MM.1S (cell line): ENCODE measurements at regions not wholly inside any gene's neighbourhood (a gene's known extent, or its start where the extent isn't known, plus 50 kb on each side); places are given as distances from the start of the nearest gene placed in this dataset.

ENCODE experiments used
- DNase-seq: peaks from one replicate; pipeline ENCODE4 v3.0.0-alpha.2; 2015
- H2AFZ ChIP-seq: fragments of 300-600 bp; sonication (generic); 2 replicates; pipeline ENCODE4 v1.6.0; 2016; ENCODE audit warnings: antibody characterized with exemption, low read length
- H3F3A ChIP-seq: fragments of 300-600 bp; sonication (generic); 2 replicates; pipeline ENCODE4 v1.6.1; 2016; ENCODE audit warnings: mild to moderate bottlenecking, antibody characterized with exemption, low read length, moderate library complexity, mixed read lengths; ENCODE audit not compliant: insufficient read depth
- H3K27ac ChIP-seq: fragments of 300-600 bp; sonication (generic); 2 replicates; pipeline ENCODE4 v1.5.1; 2016; ENCODE audit warnings: mild to moderate bottlenecking, low read length
- H3K27me3 ChIP-seq: fragments of 300-600 bp; sonication (generic); replicated peaks from 2 replicates; pipeline ENCODE4 v1.6.0; 2016; ENCODE audit warnings: low read length; ENCODE audit not compliant: insufficient read depth
- H3K36me3 ChIP-seq: fragments of 300-600 bp; sonication (generic); replicated peaks from 2 replicates; pipeline ENCODE4 v1.6.1; 2016; ENCODE audit warnings: mild to moderate bottlenecking, low read length, mixed read lengths; ENCODE audit not compliant: insufficient read depth
- H3K4me1 ChIP-seq: fragments of 300-600 bp; sonication (generic); 2 replicates; pipeline ENCODE4 v1.6.1; 2016; ENCODE audit warnings: low read length, mixed read lengths
- H3K4me2 ChIP-seq: fragments of 300-600 bp; sonication (generic); 2 replicates; pipeline ENCODE4 v1.6.0; 2016; ENCODE audit warnings: low read depth, low read length
- H3K4me3 ChIP-seq: fragments of 300-600 bp; sonication (generic); 2 replicates; pipeline ENCODE4 v1.5.1; 2016; ENCODE audit warnings: low read length, mixed read lengths
- H3K79me2 ChIP-seq: fragments of 300-600 bp; sonication (generic); 2 replicates; pipeline ENCODE4 v1.6.1; 2016; ENCODE audit warnings: mixed run types, low read length, mixed read lengths
- H3K9ac ChIP-seq: fragments of 300-600 bp; sonication (generic); 2 replicates; pipeline ENCODE4 v1.6.1; 2016; ENCODE audit warnings: low read length, mixed read lengths
- H3K9me2 ChIP-seq: fragments of 300-600 bp; sonication (generic); replicated peaks from 2 replicates; pipeline ENCODE4 v1.6.1; 2016; ENCODE audit warnings: mild to moderate bottlenecking, low read length, mixed read lengths; ENCODE audit not compliant: insufficient read depth
- H3K9me3 ChIP-seq: fragments of 300-600 bp; sonication (generic); replicated peaks from 2 replicates; pipeline ENCODE4 v1.6.1; 2016; ENCODE audit warnings: mild to moderate bottlenecking, low read length, mixed read lengths; ENCODE audit not compliant: insufficient read depth
- H4K20me1 ChIP-seq: fragments of 300-600 bp; sonication (generic); 2 replicates; pipeline ENCODE4 v1.6.1; 2016; ENCODE audit warnings: mild to moderate bottlenecking, low read length, moderate library complexity, mixed read lengths; ENCODE audit not compliant: insufficient read depth
- CTCF ChIP-seq: fragments of 300-600 bp; sonication (generic); IDR thresholded peaks from 2 replicates; pipeline ENCODE4 v1.5.1; 2016; ENCODE audit warnings: antibody characterized with exemption, low read length, mixed read lengths
- EZH2 ChIP-seq: fragments of 300-600 bp; sonication (generic); optimal IDR thresholded peaks from 2 replicates; pipeline ENCODE3; 2017; ENCODE audit warnings: low read depth, mild to moderate bottlenecking, antibody characterized with exemption, low read length, mixed read lengths
- EZH2phosphoT487 ChIP-seq: fragments of 300-600 bp; sonication (generic); IDR thresholded peaks from 2 replicates; pipeline ENCODE4 v1.6.1; 2018; ENCODE audit warnings: antibody characterized with exemption, low read length

- no peaks in the 10 kb centered on the region for H3K9me2 ChIP-seq
- H3K36me3 ChIP-seq = no peaks in the 10 kb centered on the region
- no peaks in the 10 kb centered on the region for H3K79me2 ChIP-seq
- H2AFZ ChIP-seq = no peak overlapping the region
- H3K27me3 ChIP-seq = no peaks in the 10 kb centered on the region
- no peak for TF ChIP-seq EZH2phosphoT487
- H4K20me1 ChIP-seq = no peaks in the 10 kb centered on the region
- no peak overlapping the region for H3K9ac ChIP-seq
- DNase-seq = no peak
- H3K27ac ChIP-seq = no peak overlapping the region
- no peaks in the 10 kb centered on the region for H3K4me1 ChIP-seq
- H3K4me2 ChIP-seq = no peak overlapping the region
- H3K4me3 ChIP-seq = no peak overlapping the region
- no peaks in the 10 kb centered on the region for H3K9me3 ChIP-seq
- no peaks in the 10 kb centered on the region for H3F3A ChIP-seq
Observed at GRCh38 chr5:113788141-113788655, 274.7 kb downstream of the YTHDC2 start.

- Histone ChIP-seq H2AFZ (no peak overlapping the region), H3K4me2 (no peak overlapping the region), H3F3A (no peaks in the 10 kb centered on the region), H3K9me3 (no peaks in the 10 kb centered on the region), H3K27me3 (no peaks in the 10 kb centered on the region), H3K36me3 (no peaks in the 10 kb centered on the region), H3K4me1 (no peaks in the 10 kb centered on the region), H3K4me3 (no peak overlapping the region), H3K79me2 (no peaks in the 10 kb centered on the region), H3K27ac (no peak overlapping the region), H3K9ac (no peak overlapping the region), H3K9me2 (no peaks in the 10 kb centered on the region), H4K20me1 (no peaks in the 10 kb centered on the region)
- TF ChIP-seq EZH2phosphoT487 = no peak
- TF ChIP-seq EZH2 = no peak
- no peak for TF ChIP-seq CTCF
- no peak for DNase-seq
Observed at GRCh38 chr5:113789769-113790168, 276.3 kb downstream of the YTHDC2 start.

GRCh38 chr5:113792806-113793205 is 279.3 kb downstream of the YTHDC2 start:
- no peaks in the 10 kb centered on the region for H3K9me3 ChIP-seq
- H3K36me3 ChIP-seq = no peaks in the 10 kb centered on the region
- no peak overlapping the region for H3K4me2 ChIP-seq
- DNase-seq = no peak
- no peak overlapping the region for H3K27ac ChIP-seq
- TF ChIP-seq CTCF = no peak
- no peak for TF ChIP-seq EZH2
- TF ChIP-seq EZH2phosphoT487 = no peak
- H4K20me1 ChIP-seq = no peaks in the 10 kb centered on the region
- H3F3A ChIP-seq = no peaks in the 10 kb centered on the region
- H3K79me2 ChIP-seq = no peaks in the 10 kb centered on the region
- no peaks in the 10 kb centered on the region for H3K4me1 ChIP-seq
- no peaks in the 10 kb centered on the region for H3K9me2 ChIP-seq
- no peak overlapping the region for H2AFZ ChIP-seq
- no peak overlapping the region for H3K4me3 ChIP-seq
- no peaks in the 10 kb centered on the region for H3K27me3 ChIP-seq
- no peak overlapping the region for H3K9ac ChIP-seq

GRCh38 chr5:113794981-113795380 is 281.5 kb downstream of the YTHDC2 start:
- no peaks in the 10 kb centered on the region for H3K36me3 ChIP-seq
- no peak overlapping the region for H3K27ac ChIP-seq

More at GRCh38 chr5:113794981-113795380, 281.5 kb downstream of the YTHDC2 start:
- no peak for TF ChIP-seq CTCF
- TF ChIP-seq EZH2 = no peak
- no peak for TF ChIP-seq EZH2phosphoT487
- Histone ChIP-seq H3K27me3 (no peaks in the 10 kb centered on the region), H3K4me3 (no peak overlapping the region), H3F3A (no peaks in the 10 kb centered on the region), H3K4me2 (no peak overlapping the region), H4K20me1 (no peaks in the 10 kb centered on the region), H3K79me2 (no peaks in the 10 kb centered on the region), H3K9me2 (no peaks in the 10 kb centered on the region), H3K4me1 (no peaks in the 10 kb centered on the region), H3K9me3 (no peaks in the 10 kb centered on the region), H3K9ac (no peak overlapping the region), H2AFZ (no peak overlapping the region)
- DNase-seq = no peak
